ENCODE measurements at regions not wholly inside any gene's neighbourhood (a gene's known extent, or its start where the extent isn't known, plus 50 kb on each side); places are given as distances from the start of the nearest gene placed in this dataset.

DNA sequence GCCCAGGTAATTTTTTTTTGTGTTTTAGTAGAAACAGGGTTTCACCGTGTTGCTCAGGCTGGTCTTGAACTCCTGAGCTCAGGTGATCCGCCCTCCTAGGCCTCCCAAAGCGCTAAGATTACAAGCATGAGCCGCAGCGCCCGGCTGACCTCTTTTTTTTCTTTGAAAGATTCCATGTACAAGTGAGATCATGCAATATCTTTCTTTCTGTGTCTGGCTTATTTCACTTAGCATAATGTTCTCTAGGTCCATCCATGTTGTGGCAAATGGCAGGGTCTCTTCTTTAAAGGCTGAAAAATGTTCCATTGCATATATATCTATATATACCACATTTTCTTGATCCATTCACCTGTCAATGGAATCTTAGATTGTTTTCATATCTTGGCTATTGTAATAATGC is 255.0 kb upstream of the MYOCD start:
- Histone ChIP-seq H3K4me1 (ENCODE audit: control insufficient read depth, insufficient read depth, low read length) (no peaks in the 10 kb centered on the region), H3K27ac (ENCODE audit: low read depth, low read length) (no peak overlapping the region), H3K27me3 (ENCODE audit: control insufficient read depth, insufficient read depth, low read length) (no peaks in the 10 kb centered on the region), H3K36me3 (ENCODE audit: control insufficient read depth, insufficient read depth, low read length) (no peaks in the 10 kb centered on the region), H3K4me3 (ENCODE audit: low read depth, low read length) (no peak overlapping the region), H3K9me3 (ENCODE audit: control insufficient read depth, insufficient read depth, low read length) (no peaks in the 10 kb centered on the region)
- WGBS (ENCODE audit: insufficient coverage) = 98% methylated on average over 6 of the region's 6 CpGs
- DNase-seq (ENCODE audit: low read depth in 4 of 6, low spot score in 6 of 6) = no peak

DNA sequence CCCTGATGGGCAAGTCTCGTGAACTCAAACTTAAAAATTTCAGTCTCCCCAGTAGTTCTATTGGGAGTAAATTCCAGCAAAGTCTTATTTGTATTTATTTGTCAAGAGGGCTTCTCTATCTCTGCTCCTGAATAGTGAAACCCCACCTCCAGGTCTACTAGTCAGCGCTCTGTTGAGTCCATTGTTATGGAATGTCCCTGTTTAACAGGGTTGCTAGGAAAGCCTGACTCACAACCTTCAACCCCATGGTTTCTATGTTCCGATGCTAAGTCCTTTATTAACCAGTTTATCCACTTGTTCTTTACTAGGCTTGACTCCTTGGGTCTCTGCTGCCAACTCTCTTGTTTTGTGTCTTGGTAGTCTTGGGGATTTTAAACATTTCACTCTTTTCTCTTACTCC is 250.7 kb upstream of the MYOCD start:
- no peaks in the 10 kb centered on the region for H3K36me3 ChIP-seq (ENCODE audit: control insufficient read depth, insufficient read depth, low read length)
- H3K9me3 ChIP-seq (ENCODE audit: control insufficient read depth, insufficient read depth, low read length) = no peaks in the 10 kb centered on the region
- H3K27me3 ChIP-seq (ENCODE audit: control insufficient read depth, insufficient read depth, low read length) = no peaks in the 10 kb centered on the region
- no CpG with 5 or more reads among the region's 3 CpGs for WGBS (ENCODE audit: insufficient coverage)
- no peaks in the 10 kb centered on the region for H3K4me1 ChIP-seq (ENCODE audit: control insufficient read depth, insufficient read depth, low read length)
- no peak overlapping the region for H3K27ac ChIP-seq (ENCODE audit: low read depth, low read length)
- H3K4me3 ChIP-seq (ENCODE audit: low read depth, low read length) = no peak overlapping the region
- no peak for DNase-seq (ENCODE audit: low read depth in 4 of 6, low spot score in 6 of 6)

DNA sequence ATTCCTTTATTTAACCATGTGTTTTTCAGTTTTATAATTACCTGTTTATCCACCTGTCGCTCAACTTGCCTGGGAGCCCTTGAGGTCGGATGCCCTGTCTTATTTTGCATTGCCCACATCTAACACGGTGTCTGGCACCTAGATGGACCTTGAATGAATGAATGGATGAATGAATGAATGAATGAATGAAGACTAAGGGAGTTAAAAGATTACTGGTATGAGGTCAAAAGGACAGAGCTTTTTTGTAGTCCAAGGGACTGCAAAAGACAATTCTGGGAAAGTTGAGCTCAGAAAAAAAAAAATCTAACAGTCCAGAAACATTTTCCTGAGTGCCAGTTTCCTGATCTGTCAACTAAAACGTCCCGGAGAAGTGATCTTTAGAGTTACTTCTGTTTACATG is 244.6 kb upstream of the MYOCD start:
- H3K27ac ChIP-seq (ENCODE audit: low read depth, low read length) = no peak overlapping the region
- WGBS (ENCODE audit: insufficient coverage) = 34% methylated on average over 3 of the region's 5 CpGs
- H3K9me3 ChIP-seq (ENCODE audit: control insufficient read depth, insufficient read depth, low read length) = no peaks in the 10 kb centered on the region
- no peak for DNase-seq (ENCODE audit: low read depth in 4 of 6, low spot score in 6 of 6)
- no peaks in the 10 kb centered on the region for H3K36me3 ChIP-seq (ENCODE audit: control insufficient read depth, insufficient read depth, low read length)
- H3K27me3 ChIP-seq (ENCODE audit: control insufficient read depth, insufficient read depth, low read length) = no peaks in the 10 kb centered on the region
- no peak overlapping the region for H3K4me3 ChIP-seq (ENCODE audit: low read depth, low read length)
- peaks cover 10% of the 10 kb centered on the region for H3K4me1 ChIP-seq (ENCODE audit: control insufficient read depth, insufficient read depth, low read length)

DNA sequence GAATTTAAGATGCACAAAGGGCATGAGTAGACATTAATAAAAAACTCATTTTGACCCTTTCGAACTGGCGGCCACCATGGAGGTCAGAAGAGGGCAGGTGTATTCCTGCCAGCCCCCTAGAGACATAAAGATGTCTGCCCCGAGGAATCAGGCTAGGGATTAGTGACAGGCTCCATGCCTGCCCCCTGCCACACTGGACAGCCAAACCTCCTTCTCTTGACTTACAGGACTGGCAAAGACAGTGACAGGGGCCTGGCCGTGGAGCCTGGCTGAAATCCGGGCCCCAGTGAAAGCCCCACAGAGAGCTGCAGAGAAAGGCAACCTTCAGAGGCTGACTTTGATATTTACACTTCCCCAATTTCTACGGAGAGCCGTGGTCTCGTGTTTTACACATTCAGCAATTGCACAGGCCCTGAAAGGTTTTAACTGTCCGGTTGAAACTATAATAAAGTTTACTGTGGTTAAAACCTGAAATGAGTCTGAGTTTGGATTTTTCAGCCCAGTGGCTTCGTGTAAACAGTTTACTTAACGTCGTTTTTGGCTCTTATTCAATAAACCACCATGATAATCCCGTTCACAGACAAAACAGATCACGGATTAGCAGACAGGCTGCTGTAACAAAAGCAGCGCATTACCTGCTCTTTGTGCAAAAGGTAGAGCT is 243.9 kb upstream of the MYOCD start:
- no peak overlapping the region for H3K27ac ChIP-seq (ENCODE audit: low read depth, low read length)
- no peaks in the 10 kb centered on the region for H3K9me3 ChIP-seq (ENCODE audit: control insufficient read depth, insufficient read depth, low read length)
- DNase-seq (ENCODE audit: low read depth in 4 of 6, low spot score in 6 of 6) = peak in 2 of 6 donors; percentile 4 to 31
- no peak overlapping the region for H3K4me3 ChIP-seq (ENCODE audit: low read depth, low read length)
- peaks cover 10% of the 10 kb centered on the region for H3K4me1 ChIP-seq (ENCODE audit: control insufficient read depth, insufficient read depth, low read length)
- H3K36me3 ChIP-seq (ENCODE audit: control insufficient read depth, insufficient read depth, low read length) = no peaks in the 10 kb centered on the region
- no peaks in the 10 kb centered on the region for H3K27me3 ChIP-seq (ENCODE audit: control insufficient read depth, insufficient read depth, low read length)
- WGBS (ENCODE audit: insufficient coverage) = 25% methylated on average over 6 of the region's 15 CpGs

DNA sequence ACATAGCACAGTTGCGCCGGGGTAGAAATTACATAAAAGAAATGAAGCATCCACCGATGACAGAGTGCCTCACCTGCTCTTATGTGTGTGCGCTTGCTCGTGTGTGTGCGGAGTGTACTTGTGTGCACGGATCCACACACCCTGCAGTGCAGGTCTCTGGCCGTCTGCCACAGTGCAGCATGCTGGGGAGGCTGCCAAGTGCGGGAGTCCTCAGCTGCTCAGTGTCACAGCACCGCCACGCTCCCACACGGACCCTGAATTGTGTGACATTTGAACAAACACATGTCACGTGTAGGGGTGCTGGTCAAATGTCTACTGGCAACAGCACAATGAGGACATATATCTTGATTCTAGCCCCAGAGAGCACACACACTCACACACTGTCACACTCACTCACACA is 243.0 kb upstream of the MYOCD start:
- Histone ChIP-seq H3K36me3 (ENCODE audit: control insufficient read depth, insufficient read depth, low read length) (no peaks in the 10 kb centered on the region), H3K4me3 (ENCODE audit: low read depth, low read length) (no peak overlapping the region), H3K27ac (ENCODE audit: low read depth, low read length) (no peak overlapping the region), H3K27me3 (ENCODE audit: control insufficient read depth, insufficient read depth, low read length) (no peaks in the 10 kb centered on the region), H3K9me3 (ENCODE audit: control insufficient read depth, insufficient read depth, low read length) (no peaks in the 10 kb centered on the region), H3K4me1 (ENCODE audit: control insufficient read depth, insufficient read depth, low read length) (peaks cover 10% of the 10 kb centered on the region)
- DNase-seq (ENCODE audit: low read depth in 4 of 6, low spot score in 6 of 6) = peak in 4 of 6 donors; percentile 33 to 72 (median 51)
- WGBS (ENCODE audit: insufficient coverage) = 26% methylated on average over 13 of the region's 13 CpGs

DNA sequence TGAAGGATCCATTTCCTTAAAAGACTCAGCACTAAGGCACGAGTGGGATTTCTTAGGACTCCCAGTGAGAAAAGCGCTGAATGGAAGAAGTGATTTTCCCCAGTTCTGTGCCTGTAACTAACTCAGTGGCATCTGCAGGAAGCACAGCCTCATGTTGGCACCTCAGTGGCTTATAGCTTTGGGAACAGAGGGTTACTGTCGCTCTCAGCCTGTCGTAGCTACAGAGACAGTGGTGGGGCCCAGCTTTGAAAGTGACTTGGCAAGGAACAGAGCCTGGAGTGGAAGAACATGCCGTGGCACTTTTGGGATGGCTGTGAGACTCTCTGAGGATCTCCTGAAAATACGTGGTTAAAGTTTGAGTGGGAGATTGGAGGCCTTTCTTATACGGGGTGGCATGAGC is 242.4 kb upstream of the MYOCD start:
- peak in 1 of 6 donors; percentile 15 for DNase-seq (ENCODE audit: low read depth in 4 of 6, low spot score in 6 of 6)
- Histone ChIP-seq H3K27me3 (ENCODE audit: control insufficient read depth, insufficient read depth, low read length) (no peaks in the 10 kb centered on the region), H3K9me3 (ENCODE audit: control insufficient read depth, insufficient read depth, low read length) (no peaks in the 10 kb centered on the region), H3K27ac (ENCODE audit: low read depth, low read length) (no peak overlapping the region), H3K36me3 (ENCODE audit: control insufficient read depth, insufficient read depth, low read length) (no peaks in the 10 kb centered on the region), H3K4me1 (ENCODE audit: control insufficient read depth, insufficient read depth, low read length) (peaks cover 10% of the 10 kb centered on the region), H3K4me3 (ENCODE audit: low read depth, low read length) (no peak overlapping the region)
- WGBS (ENCODE audit: insufficient coverage) = 61% methylated on average over 6 of the region's 7 CpGs

DNA sequence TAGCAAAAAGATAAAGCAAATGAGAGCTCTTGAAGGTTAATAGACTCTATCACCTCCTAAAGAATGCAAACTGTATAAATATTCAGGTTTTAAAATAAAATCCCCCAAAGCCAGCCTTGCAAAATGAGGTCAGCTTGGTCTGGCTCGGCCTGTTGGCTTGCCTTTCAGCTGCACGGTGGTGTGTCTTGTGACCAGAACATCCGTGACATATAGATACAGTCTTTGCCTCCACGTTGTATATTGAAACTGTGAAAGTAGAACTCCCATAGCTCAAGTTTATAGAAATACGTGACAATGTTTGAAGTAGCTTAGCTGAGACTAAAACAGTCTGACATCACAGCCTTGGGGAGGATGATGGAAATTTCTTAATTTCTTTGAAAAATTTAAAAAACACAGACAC is 236.6 kb upstream of the MYOCD start:
- DNase-seq (ENCODE audit: low read depth in 4 of 6, low spot score in 6 of 6) = no peak
- no peaks in the 10 kb centered on the region for H3K4me1 ChIP-seq (ENCODE audit: control insufficient read depth, insufficient read depth, low read length)
- no peak overlapping the region for H3K27ac ChIP-seq (ENCODE audit: low read depth, low read length)
- 83% methylated on average over 2 of the region's 5 CpGs for WGBS (ENCODE audit: insufficient coverage)
- H3K9me3 ChIP-seq (ENCODE audit: control insufficient read depth, insufficient read depth, low read length) = no peaks in the 10 kb centered on the region
- no peaks in the 10 kb centered on the region for H3K27me3 ChIP-seq (ENCODE audit: control insufficient read depth, insufficient read depth, low read length)
- no peaks in the 10 kb centered on the region for H3K36me3 ChIP-seq (ENCODE audit: control insufficient read depth, insufficient read depth, low read length)
- no peak overlapping the region for H3K4me3 ChIP-seq (ENCODE audit: low read depth, low read length)

DNA sequence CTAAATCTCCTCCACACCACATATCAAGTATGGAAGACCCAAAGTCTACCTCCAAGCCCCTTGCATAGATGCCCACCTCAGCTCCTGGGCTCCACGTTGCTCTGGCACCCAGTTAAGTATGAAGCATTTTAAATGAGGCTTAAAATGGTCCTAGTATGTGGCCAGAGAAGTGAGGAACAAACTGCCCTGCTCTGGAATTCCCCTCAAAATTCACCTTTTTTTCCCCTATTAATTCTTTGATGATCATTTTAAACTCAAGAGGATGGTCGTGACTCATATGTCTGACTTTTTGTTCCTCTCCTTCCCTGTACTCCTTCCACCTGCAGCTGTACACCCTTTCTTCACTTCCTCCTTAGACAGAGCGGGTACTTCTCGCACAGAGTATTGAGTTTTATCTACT is 234.5 kb upstream of the MYOCD start:
- Histone ChIP-seq H3K27ac (ENCODE audit: low read depth, low read length) (no peak overlapping the region), H3K27me3 (ENCODE audit: control insufficient read depth, insufficient read depth, low read length) (no peaks in the 10 kb centered on the region)
- WGBS (ENCODE audit: insufficient coverage) = 100% methylated on average over 1 of the region's 4 CpGs

DNA sequence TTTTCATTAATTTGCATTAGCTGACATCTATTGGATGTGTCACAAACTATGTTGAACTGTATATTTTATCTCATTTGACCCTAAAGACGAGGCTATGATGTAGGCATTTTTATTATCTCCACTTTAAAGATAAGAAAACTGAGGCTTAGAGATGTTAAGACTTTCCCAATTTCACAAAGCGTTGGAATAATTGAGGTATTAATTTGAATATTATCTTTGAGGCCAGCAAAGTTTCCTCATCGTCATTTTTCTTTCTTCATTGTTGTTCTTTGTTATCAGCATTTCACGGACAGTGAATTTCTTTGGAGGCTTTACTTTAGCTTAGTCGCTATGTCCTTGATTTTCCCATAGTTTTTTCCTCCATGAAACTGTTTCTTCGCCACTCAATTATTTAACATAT is 227.5 kb upstream of the MYOCD start:
- DNase-seq (ENCODE audit: low read depth in 4 of 6, low spot score in 6 of 6) = no peak
- Histone ChIP-seq H3K36me3 (ENCODE audit: control insufficient read depth, insufficient read depth, low read length) (no peaks in the 10 kb centered on the region), H3K27me3 (ENCODE audit: control insufficient read depth, insufficient read depth, low read length) (no peaks in the 10 kb centered on the region), H3K9me3 (ENCODE audit: control insufficient read depth, insufficient read depth, low read length) (no peaks in the 10 kb centered on the region), H3K4me3 (ENCODE audit: low read depth, low read length) (no peak overlapping the region), H3K27ac (ENCODE audit: low read depth, low read length) (no peak overlapping the region), H3K4me1 (ENCODE audit: control insufficient read depth, insufficient read depth, low read length) (no peaks in the 10 kb centered on the region)
- WGBS (ENCODE audit: insufficient coverage) = no CpG with 5 or more reads among the region's 6 CpGs

More for the DNA sequence above, 234.5 kb upstream of the MYOCD start:
- DNase-seq (ENCODE audit: low read depth in 4 of 6, low spot score in 6 of 6) = no peak
- Histone ChIP-seq H3K4me1 (ENCODE audit: control insufficient read depth, insufficient read depth, low read length) (no peaks in the 10 kb centered on the region), H3K9me3 (ENCODE audit: control insufficient read depth, insufficient read depth, low read length) (no peaks in the 10 kb centered on the region), H3K4me3 (ENCODE audit: low read depth, low read length) (no peak overlapping the region), H3K36me3 (ENCODE audit: control insufficient read depth, insufficient read depth, low read length) (no peaks in the 10 kb centered on the region)

DNA sequence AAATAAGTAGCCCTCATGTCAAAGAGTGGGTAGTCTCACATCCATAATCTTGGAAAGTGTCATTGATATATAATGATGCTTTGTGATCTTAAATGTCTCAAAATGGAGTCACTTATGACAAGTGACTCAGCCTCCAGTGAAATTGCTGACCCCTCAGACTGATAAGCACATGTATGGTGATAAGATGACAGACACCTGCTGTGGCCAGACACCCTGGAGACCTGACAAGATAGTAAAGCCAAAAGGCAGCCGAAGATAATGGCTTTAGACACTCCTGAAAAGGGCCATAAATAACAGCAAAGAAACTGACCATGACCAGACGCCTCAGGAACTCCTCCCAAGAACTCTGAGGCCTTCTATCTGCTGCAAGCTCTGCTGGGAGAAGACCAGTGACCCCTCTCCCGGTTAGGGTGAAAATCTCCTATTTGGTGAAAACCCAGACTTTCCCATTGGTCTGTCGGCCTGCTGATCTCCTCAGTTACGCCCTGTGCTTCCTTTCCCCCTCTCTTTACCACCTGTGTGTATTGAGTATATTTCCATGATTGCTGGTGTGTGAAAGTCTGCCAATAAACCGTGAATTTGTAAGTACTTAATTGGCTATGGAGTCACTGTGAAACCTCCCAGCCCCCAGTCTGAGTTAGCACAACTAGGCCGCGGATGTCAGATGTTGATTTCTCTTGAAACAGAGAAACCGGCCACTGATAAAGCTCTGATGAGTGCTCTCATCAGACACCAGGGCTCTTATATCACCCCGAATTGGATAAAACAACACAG is 226.7 kb upstream of the MYOCD start:
- Histone ChIP-seq H3K4me3 (ENCODE audit: low read depth, low read length) (no peak overlapping the region), H3K9me3 (ENCODE audit: control insufficient read depth, insufficient read depth, low read length) (no peaks in the 10 kb centered on the region), H3K36me3 (ENCODE audit: control insufficient read depth, insufficient read depth, low read length) (no peaks in the 10 kb centered on the region), H3K27ac (ENCODE audit: low read depth, low read length) (no peak overlapping the region), H3K27me3 (ENCODE audit: control insufficient read depth, insufficient read depth, low read length) (no peaks in the 10 kb centered on the region), H3K4me1 (ENCODE audit: control insufficient read depth, insufficient read depth, low read length) (no peaks in the 10 kb centered on the region)
- DNase-seq (ENCODE audit: low read depth in 4 of 6, low spot score in 6 of 6) = no peak
- 67% methylated on average over 6 of the region's 10 CpGs for WGBS (ENCODE audit: insufficient coverage)

Measured in spinal cord (tissue), 9 donors.